BLaER1 treated with 17β-estradiol and CSF1 and Interleukin-3, amounts not matched to agents 10 nM and 100 nM (cell line): ENCODE measurements at regions not wholly inside any gene's neighbourhood (a gene's known extent, or its start where the extent isn't known, plus 50 kb on each side); places are given as distances from the start of the nearest gene placed in this dataset.
"Not testable (repeated sequence)": the region's sequence is repeated elsewhere in the genome, so short reads cannot be mapped to it uniquely, and the experiment has no call there.

Source experiments
- H3K27ac ChIP-seq, 11 experiments: shearing (Covaris generic); formaldehyde crosslinking; 2 replicates each; pipeline ENCODE4 v1.8.1; 2022
- H3K27me3 ChIP-seq, 11 experiments: shearing (Covaris generic); formaldehyde crosslinking; 2 replicates each; pipeline ENCODE4 v1.8.1; 2022
- H3K36me3 ChIP-seq, 11 experiments: shearing (Covaris generic); formaldehyde crosslinking; 2 replicates each; pipeline ENCODE4 v1.8.1; 2022
- H3K4me1 ChIP-seq, 10 experiments: shearing (Covaris generic); formaldehyde crosslinking; 2 replicates each; pipeline ENCODE4 v1.8.1; 2022
- H3K4me2 ChIP-seq, 11 experiments: shearing (Covaris generic); formaldehyde crosslinking; 2 replicates each; pipeline ENCODE4 v1.8.1; 2022
- H3K4me3 ChIP-seq, 10 experiments: shearing (Covaris generic); formaldehyde crosslinking; 2 replicates each; pipeline ENCODE4 v1.8.1; 2022
- H3K9ac ChIP-seq, 11 experiments: shearing (Covaris generic); formaldehyde crosslinking; 2 replicates each; pipeline ENCODE4 v1.8.1; 2022
- H3K9me3 ChIP-seq, 11 experiments: shearing (Covaris generic); formaldehyde crosslinking; replicated peaks in 1 of 11; 2 replicates each; pipeline ENCODE4 v1.8.1; 2022
- H4K20me1 ChIP-seq, 11 experiments: shearing (Covaris generic); formaldehyde crosslinking; 2 replicates each; pipeline ENCODE4 v1.8.1; 2022
- Cebpa-rat ChIP-seq, 11 experiments: shearing (Covaris generic); IDR thresholded peaks; 2 replicates each; pipeline ENCODE4 v1.8.1; 2022

DNA sequence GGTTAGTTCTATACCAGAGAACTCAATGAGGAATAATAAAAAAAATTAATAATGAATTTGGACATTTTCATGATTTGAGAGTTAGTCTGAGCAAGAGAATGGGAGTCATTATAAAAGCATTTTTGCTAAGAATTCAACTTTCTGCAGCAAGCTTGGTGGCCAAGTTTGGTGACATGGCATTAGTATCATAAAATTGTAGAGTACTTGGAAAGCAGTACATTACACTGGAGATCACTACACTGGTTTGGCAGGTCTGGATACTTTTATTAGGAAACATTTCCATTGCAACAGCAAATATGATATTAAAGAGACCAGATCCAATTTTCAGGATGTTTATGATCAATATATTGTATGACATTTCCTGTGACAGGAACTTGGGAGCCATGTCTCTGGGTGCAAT, 249.1 kb upstream of the INTU start:
- Histone ChIP-seq H3K27me3 (no peaks in the 10 kb centered on the region), H3K9ac (no peak overlapping the region), H3K4me1 (no peaks in the 10 kb centered on the region), H4K20me1 (no peaks in the 10 kb centered on the region), H3K4me3 (no peak overlapping the region), H3K9me3 (peaks cover 0 to 5% (median 0%) of the 10 kb centered on the region in 11 experiments; a peak in 3 of 22 replicates), H3K4me2 (no peak overlapping the region), H3K27ac (no peak overlapping the region), H3K36me3 (no peaks in the 10 kb centered on the region)
- no peak for TF ChIP-seq Cebpa-rat (IDR thresholded peaks at IDR 0.05)

DNA sequence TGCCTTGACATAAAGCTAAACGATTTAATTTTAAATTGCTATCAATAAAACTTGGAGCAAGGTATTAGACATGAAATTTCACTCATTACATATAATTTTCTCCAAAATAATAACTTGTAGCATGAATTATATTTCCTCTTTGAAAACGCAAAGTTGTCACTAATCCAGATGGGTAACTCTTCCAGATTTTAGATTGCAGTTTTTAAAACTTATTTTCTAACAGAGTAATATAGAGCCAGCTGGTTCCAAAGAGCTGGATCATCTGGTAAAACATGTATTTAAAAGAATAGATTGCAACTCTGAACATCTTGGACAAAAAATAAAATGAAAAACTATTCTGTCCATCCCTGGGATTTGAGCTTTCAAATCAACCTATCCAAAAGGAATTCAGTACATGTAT, 238.2 kb upstream of the INTU start:
- Histone ChIP-seq H3K9me3 (no peaks in the 10 kb centered on the region), H3K9ac (no peak overlapping the region), H3K4me1 (no peaks in the 10 kb centered on the region), H4K20me1 (no peaks in the 10 kb centered on the region), H3K27ac (no peak overlapping the region), H3K4me2 (no peak overlapping the region), H3K27me3 (no peaks in the 10 kb centered on the region), H3K36me3 (no peaks in the 10 kb centered on the region), H3K4me3 (no peak overlapping the region)
- no peak for TF ChIP-seq Cebpa-rat (IDR thresholded peaks at IDR 0.05)

DNA sequence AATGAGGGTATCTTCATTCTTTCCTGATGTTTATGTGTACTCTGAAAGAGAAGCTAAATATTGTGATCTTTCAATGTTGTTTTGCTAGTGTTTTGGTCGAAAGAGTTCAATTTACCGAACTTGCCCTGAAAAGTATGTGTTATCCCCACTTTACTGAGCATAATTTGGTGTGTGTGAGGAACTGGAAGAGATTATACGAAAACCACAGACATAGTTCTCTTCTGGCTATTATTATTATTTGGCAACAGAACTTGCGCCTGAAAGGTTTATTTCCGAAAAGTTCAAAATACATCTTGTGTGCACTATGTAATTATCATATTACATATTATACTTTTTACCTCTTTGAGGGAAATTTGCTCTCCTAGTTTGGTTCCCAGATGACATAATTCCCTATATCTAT, 232.5 kb upstream of the INTU start:
- no peaks in the 10 kb centered on the region for H3K27me3 ChIP-seq
- H3K4me2 ChIP-seq = no peak overlapping the region
- H3K4me1 ChIP-seq = no peaks in the 10 kb centered on the region
- H3K27ac ChIP-seq = no peak overlapping the region
- TF ChIP-seq Cebpa-rat (IDR thresholded peaks at IDR 0.05) = no peak
- H3K36me3 ChIP-seq = no peaks in the 10 kb centered on the region
- H3K9me3 ChIP-seq = no peaks in the 10 kb centered on the region
- H3K4me3 ChIP-seq = no peak overlapping the region
- H4K20me1 ChIP-seq = no peaks in the 10 kb centered on the region; a peak in 1 of 22 replicates
- no peak overlapping the region for H3K9ac ChIP-seq

DNA sequence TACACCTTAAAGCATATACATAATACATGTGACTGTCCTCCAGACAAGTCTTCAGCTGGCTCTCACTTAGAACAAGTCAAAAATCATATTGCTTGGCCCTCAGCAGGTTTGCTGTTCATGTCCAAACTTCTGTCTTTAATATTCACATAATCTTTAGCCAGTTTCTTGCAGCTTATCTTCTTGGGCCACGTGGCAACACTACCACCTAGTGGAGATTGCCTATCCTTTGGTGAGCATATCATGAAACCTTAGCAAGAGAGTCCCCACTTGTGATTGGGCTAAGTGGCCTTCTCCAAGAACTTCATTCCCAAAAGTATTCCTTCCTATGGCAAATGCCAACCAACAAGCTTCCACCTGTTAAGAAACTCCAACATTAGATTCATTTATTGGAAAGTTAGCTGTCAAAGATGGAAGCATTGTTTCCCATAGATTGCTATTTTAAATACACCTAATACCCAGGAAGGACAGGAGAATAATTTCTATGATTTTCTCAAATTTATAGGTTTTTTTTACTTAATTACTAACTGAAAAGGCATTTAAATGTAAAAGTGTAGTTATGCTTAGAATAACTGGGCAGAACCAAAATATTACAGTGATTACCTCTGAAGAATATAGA, 231.9 kb upstream of the INTU start:
- no peak overlapping the region for H3K4me3 ChIP-seq
- no peaks in the 10 kb centered on the region; a peak in 1 of 22 replicates for H4K20me1 ChIP-seq
- no peak overlapping the region for H3K27ac ChIP-seq
- no peak overlapping the region for H3K9ac ChIP-seq
- H3K9me3 ChIP-seq = no peaks in the 10 kb centered on the region
- H3K4me1 ChIP-seq = no peaks in the 10 kb centered on the region
- H3K36me3 ChIP-seq = no peaks in the 10 kb centered on the region
- no peak overlapping the region for H3K4me2 ChIP-seq
- TF ChIP-seq Cebpa-rat (IDR thresholded peaks at IDR 0.05) = no peak
- H3K27me3 ChIP-seq = no peaks in the 10 kb centered on the region

DNA sequence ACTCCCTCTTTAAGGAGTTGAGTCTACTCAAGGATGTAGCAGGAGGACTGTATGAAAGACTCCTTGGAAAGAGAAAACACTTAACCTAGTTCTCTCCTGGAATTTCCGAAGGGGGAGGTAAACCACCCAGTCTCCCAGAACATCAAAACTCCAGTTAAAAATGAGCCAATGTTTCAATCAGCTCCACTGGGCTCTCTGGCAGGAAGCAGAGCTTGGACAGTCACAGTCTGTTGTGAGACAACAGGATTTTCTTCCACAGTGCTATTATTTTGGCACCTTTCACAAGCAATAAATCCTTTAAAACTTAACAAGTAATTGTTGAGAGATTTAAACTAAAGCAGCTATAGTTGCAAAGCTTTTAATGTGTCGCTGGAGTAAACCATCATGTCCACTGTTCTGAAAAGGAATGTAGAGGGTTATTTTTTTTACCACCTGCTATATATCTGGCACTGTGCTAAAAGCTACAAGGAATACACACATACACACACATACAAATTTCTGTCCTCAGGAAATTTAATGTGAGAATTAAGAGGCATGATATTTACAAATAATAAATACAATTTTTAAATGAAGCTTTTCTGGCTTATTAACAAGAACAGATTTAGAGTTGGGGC, 229.2 kb upstream of the INTU start:
- H3K9me3 ChIP-seq = peaks cover 13 to 19% (median 18%) of the 10 kb centered on the region in 11 experiments
- H3K4me3 ChIP-seq = no peak overlapping the region
- no peaks in the 10 kb centered on the region for H3K4me1 ChIP-seq
- no peak overlapping the region for H3K9ac ChIP-seq
- H3K4me2 ChIP-seq = no peak overlapping the region
- H4K20me1 ChIP-seq = no peaks in the 10 kb centered on the region; a peak in 1 of 22 replicates
- no peak for TF ChIP-seq Cebpa-rat (IDR thresholded peaks at IDR 0.05)
- H3K36me3 ChIP-seq = no peaks in the 10 kb centered on the region
- H3K27ac ChIP-seq = no peak overlapping the region
- no peaks in the 10 kb centered on the region for H3K27me3 ChIP-seq

DNA sequence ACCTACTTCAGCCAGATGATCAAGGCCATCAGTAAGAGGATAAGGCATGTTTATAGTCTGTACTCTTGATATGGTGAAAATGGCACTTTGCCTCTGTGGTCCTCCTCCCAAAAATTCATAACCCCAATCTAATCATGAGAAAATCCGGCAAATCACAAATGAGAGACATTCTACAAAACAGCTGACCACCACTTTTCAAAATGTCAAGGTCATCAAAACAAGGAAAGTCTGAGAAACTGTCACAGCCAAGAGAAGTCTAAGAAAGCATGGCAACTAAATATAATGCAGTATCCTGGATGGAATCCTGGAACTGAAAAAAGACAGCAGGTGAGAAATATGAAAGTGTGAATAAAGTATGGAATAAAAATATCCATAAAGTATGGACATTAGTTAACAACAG, 226.6 kb upstream of the INTU start:
- Histone ChIP-seq H3K9ac (no peak overlapping the region), H3K4me2 (no peak overlapping the region), H4K20me1 (no peaks in the 10 kb centered on the region; a peak in 1 of 22 replicates), H3K4me3 (no peak overlapping the region), H3K36me3 (no peaks in the 10 kb centered on the region), H3K27ac (no peak overlapping the region), H3K27me3 (no peaks in the 10 kb centered on the region), H3K9me3 (peaks cover 16 to 26% (median 19%) of the 10 kb centered on the region in 11 experiments), H3K4me1 (no peaks in the 10 kb centered on the region)
- no peak for TF ChIP-seq Cebpa-rat (IDR thresholded peaks at IDR 0.05)

DNA sequence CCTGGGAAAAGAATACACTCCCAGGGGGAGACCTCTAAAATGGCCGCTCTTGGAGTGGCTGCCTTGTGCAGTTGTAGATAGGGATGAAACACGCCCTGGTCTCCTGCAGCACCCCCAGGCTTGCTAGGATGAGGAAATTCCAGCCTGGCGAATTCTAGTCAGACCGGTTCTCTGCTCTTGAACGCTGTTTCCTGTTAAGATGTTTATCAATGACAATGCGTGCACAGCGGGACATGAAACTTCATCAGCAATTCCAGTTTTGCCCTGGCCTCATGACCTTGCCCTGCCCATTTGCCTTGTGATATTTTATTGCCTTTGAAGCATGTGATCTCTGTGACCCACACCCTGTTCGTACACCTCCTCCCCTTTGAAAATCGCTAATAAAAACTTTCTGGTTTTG, 225.2 kb upstream of the INTU start:
- H3K4me1 ChIP-seq, H3K4me3 ChIP-seq, H3K9ac ChIP-seq, H3K4me2 ChIP-seq, H3K27me3 ChIP-seq, H3K27ac ChIP-seq, H3K36me3 ChIP-seq, H4K20me1 ChIP-seq: not testable (repeated sequence)
- peaks cover 16 to 26% (median 19%) of the 10 kb centered on the region in 11 experiments for H3K9me3 ChIP-seq

DNA sequence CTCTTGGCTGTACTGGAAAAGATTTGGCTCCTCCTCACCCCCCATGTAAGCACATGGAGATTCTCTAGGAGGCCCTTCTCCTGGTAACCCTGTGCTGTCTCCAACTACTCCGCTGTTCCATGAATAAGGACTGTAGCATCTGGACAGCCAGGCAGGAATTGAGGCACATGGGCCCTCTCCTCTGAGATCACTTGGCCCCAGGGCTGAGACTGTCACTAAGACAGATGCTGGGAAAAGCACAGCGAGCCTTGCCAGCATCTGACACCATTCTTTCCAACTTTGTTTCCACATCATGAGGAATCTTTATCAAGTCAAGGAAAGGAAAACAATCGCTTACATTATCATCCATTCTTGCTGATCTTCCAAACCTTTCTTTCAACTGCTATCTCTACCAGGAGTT, 222.6 kb upstream of the INTU start:
- H3K4me1 ChIP-seq = no peaks in the 10 kb centered on the region
- no peaks in the 10 kb centered on the region for H4K20me1 ChIP-seq
- no peak overlapping the region for H3K4me3 ChIP-seq
- H3K27me3 ChIP-seq = no peaks in the 10 kb centered on the region
- H3K9ac ChIP-seq = no peak overlapping the region
- H3K27ac ChIP-seq = no peak overlapping the region
- no peaks in the 10 kb centered on the region for H3K36me3 ChIP-seq
- H3K9me3 ChIP-seq = peaks cover 16 to 26% (median 19%) of the 10 kb centered on the region in 11 experiments
- no peak overlapping the region for H3K4me2 ChIP-seq
- no peak for TF ChIP-seq Cebpa-rat (IDR thresholded peaks at IDR 0.05)

DNA sequence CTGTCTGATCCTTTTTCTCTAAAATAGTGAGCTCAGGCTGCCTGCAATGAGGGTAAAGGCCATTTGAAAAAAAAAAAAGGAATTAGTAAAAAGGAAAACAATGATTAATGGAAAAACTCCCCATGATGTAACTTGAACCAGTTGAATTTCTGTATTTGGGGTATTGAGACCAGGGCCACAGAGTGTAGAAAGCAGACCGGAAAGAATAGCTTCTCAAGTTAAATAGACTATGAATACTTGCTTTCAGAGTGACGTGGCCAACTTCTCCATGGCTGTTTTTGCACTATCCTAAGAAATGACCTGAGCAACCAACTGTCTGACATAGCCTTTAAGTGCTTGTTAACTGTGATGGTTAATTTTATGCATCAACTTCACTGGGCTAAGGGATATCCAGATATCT, 222.1 kb upstream of the INTU start:
- no peak overlapping the region for H3K4me2 ChIP-seq
- peaks cover 16 to 26% (median 19%) of the 10 kb centered on the region in 11 experiments for H3K9me3 ChIP-seq
- H3K27ac ChIP-seq = no peak overlapping the region
- no peaks in the 10 kb centered on the region for H4K20me1 ChIP-seq
- no peaks in the 10 kb centered on the region for H3K27me3 ChIP-seq
- H3K4me1 ChIP-seq = no peaks in the 10 kb centered on the region
- no peak overlapping the region for H3K9ac ChIP-seq
- no peak for TF ChIP-seq Cebpa-rat (IDR thresholded peaks at IDR 0.05)
- no peaks in the 10 kb centered on the region for H3K36me3 ChIP-seq
- no peak overlapping the region for H3K4me3 ChIP-seq

DNA sequence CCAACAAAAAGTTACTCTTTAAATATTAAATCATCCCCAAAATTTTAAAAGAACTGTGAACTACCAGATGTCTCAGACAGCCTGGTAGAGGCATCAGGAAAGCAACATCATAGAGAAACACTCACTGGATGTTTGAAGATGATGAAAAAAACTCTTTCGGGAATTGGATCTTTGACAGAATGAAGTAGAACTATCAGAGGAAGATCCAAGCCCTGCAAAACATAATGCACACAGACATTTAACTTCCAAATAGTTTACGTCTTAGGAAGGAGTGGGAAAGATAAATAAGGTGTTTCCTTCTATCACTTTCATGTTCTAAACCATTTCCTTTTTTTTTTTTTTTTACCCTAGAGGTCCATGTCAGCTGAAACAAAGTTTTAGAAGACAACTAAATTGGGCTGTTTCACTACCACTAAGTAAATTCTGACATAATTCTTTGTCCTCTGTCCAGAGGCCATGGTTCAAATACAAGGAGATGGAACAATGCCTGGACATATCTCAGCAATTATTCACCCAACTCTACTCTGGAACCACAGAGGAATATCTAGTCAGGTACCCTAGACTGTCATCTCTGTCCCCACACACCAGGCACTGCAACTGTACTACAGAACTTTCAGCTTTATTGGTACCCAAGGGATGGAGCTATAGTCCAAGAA, 217.7 kb upstream of the INTU start:
- Histone ChIP-seq H3K4me3 (no peak overlapping the region), H3K9ac (no peak overlapping the region), H3K4me2 (no peak overlapping the region), H3K9me3 (no peaks in the 10 kb centered on the region), H3K27me3 (no peaks in the 10 kb centered on the region), H3K4me1 (no peaks in the 10 kb centered on the region), H3K27ac (no peak overlapping the region), H3K36me3 (no peaks in the 10 kb centered on the region), H4K20me1 (no peaks in the 10 kb centered on the region)
- TF ChIP-seq Cebpa-rat (IDR thresholded peaks at IDR 0.05) = no peak
